Activated naive CD4-positive, alpha-beta T cell treated with anti-CD3 and anti-CD28 coated beads, Interleukin-2, amount 50 U/mL, for 72 hours (primary cell): ENCODE measurements at regions not wholly inside any gene's neighbourhood (a gene's known extent, or its start where the extent isn't known, plus 50 kb on each side); places are given as distances from the start of the nearest gene placed in this dataset.

ENCODE experiments used
- ATAC-seq, 2 donors: fragments of 150-1000 bp; cut with Tn5 transposase; 2 replicates each; pipeline ENCODE4 v1.10.0; 2021; ENCODE audit warnings: mild to moderate bottlenecking in 2 of 2, moderate library complexity in 2 of 2
- DNase-seq, 2 donors: peaks; one replicate each; pipeline ENCODE4 v3.0.0; 2021 to 2022; ENCODE audit warnings: low spot score in 2 of 2
- H3K27ac Mint-ChIP-seq, 2 donors: one replicate each; pipeline ENCODE4 v1.8.0; 2022; ENCODE audit warnings: mild to moderate bottlenecking in 2 of 2, mixed read lengths in 2 of 2
- H3K36me3 Mint-ChIP-seq, 2 donors: one replicate each; pipeline ENCODE4 v1.8.0; 2022; ENCODE audit warnings: mixed read lengths in 2 of 2
- H3K9me3 Mint-ChIP-seq, 2 donors: one replicate each; pipeline ENCODE4 v1.8.0; 2022; ENCODE audit warnings: mixed read lengths in 2 of 2

- Mint-ChIP-seq H3K9me3 (no peaks in the 10 kb centered on the region), H3K27ac (no peak overlapping the region), H3K36me3 (no peaks in the 10 kb centered on the region)
- no peak for ATAC-seq
- DNase-seq, result no peak
Measured at GRCh38 chr6:3900744-3901336, 51.7 kb downstream of the FAM50B start.

DNA sequence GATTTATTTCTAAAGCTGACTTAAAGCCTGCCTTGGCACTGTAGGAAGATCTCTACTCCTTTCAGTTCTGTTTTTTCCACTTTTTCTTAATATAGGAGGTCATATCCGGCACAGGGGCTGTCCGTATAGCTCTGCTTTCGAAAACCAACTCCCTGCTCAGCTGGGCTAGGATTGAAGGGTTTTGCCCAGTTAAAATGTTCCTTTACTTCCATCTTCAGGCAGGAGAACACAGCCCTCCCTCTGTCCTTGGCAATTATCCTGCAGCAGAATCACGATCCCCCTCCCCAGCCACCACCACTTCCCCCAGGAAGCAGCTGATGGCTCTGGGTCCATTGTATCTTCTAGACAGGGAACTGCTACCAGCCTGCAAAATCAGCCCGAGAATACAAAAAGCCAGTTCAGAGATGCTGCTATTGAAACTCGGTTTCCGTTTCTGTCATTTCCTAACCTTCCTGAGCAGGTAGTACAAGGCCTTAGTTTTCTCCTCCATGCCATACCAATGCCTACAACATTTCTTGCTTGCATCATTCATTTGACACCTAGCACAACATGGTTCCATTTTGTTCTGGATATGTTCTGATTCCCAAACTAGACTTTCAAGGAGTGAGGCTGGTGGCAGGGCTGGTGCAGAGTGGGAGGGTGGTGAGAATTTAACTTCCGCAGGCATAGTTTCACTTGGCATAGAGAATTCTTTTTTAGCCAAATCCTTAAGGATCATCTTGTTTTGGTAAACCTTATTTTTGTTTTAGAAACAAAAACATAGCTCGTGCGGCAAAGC, 53.9 kb downstream of the FAM50B start:
- ATAC-seq, result no peak
- Mint-ChIP-seq H3K36me3 (no peaks in the 10 kb centered on the region), H3K9me3 (no peaks in the 10 kb centered on the region), H3K27ac (no peak overlapping the region)
- DNase-seq, result no peak

GRCh38 chr6:3904518-3904917, 55.3 kb downstream of the FAM50B start:
- DNase-seq (no peak), ATAC-seq (no peak)
- Mint-ChIP-seq H3K36me3 (no peaks in the 10 kb centered on the region), H3K9me3 (no peaks in the 10 kb centered on the region), H3K27ac (no peak overlapping the region)

DNA sequence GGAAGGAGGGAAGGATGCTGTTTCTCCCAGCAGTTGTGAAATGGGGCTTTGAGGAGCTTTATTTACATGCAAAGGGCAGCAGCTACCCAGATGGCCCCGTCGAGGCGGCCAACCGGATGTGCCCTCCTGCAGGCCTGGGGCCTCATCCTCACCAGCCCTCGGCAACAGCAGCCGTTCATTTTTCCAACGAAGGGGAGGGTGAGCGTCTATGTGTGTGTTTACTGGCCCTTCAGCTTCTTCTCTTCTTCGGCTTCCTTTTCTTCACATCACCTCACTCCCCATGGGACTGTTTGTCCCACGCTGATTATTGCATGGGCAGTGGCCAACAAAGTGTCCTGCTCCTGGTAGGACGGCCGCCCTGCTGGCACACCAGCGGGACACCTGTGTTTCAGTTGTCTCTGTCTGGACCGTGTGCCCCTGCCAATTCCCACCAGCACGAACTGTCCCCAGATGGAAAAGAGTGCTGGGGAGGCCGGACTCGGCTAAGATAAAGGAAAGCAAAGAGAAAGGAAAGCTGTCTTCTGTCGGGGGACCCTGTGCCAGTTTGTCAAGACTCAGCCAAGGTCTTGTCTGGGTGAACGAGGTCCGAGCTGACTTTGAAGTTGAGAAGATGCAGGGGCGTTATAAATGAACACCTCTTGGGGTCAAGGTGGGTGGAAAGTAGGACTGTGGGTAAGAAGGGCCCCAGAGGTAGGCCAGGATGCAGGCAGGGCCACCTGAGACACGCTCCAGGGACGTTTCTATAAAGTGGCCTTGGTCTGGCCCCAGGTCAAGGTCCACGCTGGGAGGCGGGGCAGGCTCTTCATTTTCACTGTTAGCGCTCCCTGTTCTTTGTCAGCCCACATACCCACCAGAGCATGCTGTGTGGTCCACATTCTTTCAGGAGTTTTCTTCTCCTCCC, 57.0 kb downstream of the FAM50B start:
- H3K9me3 Mint-ChIP-seq, result no peaks in the 10 kb centered on the region
- no peak for ATAC-seq
- no peaks in the 10 kb centered on the region for H3K36me3 Mint-ChIP-seq
- no peak for DNase-seq
- no peak overlapping the region for H3K27ac Mint-ChIP-seq

DNA sequence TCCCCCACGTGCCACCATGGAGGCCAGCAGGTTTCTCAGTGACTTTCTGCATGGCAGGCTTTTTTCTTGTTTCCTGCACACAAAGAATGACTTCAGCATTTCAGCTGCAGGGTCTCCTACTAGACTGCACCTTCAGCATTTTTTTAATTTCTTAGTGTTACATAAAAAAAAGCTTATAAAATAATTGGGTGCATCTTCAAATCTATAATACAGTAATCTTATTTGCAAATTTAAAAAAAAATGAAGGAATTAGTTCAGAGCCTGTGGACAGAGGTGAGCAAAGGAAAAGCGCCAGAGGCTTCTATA, 57.6 kb downstream of the FAM50B start:
- no peaks in the 10 kb centered on the region for H3K36me3 Mint-ChIP-seq
- no peak overlapping the region for H3K27ac Mint-ChIP-seq
- ATAC-seq, result no peak
- no peak for DNase-seq
- H3K9me3 Mint-ChIP-seq, result no peaks in the 10 kb centered on the region

DNA sequence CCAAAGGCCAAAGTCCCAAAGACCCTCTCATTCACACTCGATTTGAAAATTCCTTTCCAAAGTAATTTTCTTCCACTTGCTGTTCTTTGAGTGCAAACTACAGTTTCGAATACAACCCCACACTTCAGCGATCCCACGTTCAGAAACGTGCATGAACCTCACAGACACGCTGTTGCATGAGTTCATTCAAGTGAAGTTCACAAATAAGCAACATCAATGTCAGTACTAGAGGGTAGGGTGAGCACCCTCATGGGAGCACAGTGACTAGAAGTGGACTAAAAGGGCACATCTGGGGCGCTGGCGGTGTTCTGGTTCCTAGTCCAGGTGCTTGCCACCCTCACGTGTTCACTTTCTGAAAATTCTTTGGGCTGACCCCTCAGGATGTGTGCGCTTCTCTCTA, 59.0 kb downstream of the FAM50B start:
- H3K9me3 Mint-ChIP-seq, result no peaks in the 10 kb centered on the region
- H3K27ac Mint-ChIP-seq, result no peak overlapping the region
- H3K36me3 Mint-ChIP-seq, result no peaks in the 10 kb centered on the region
- DNase-seq (no peak), ATAC-seq (no peak)

DNA sequence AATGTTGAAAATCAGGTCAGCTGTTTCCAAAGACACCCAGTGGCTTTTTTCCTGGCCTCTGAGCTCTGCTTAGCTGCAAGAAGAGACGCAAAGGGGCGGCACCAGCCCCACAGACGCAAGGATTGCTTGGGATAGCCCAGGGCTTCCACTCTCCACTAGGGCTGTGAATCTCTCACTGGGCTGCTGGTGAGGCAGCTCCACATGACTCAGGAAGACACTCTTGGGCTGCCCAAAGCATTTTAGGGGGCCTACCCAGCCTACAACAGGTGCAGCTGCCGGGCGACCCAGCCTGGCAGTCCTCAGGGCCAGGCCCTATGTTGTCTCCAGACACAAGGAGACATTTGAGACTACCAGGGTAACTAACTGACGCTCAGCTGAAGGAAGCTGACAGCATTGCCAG, 59.8 kb downstream of the FAM50B start:
- Mint-ChIP-seq H3K9me3 (no peaks in the 10 kb centered on the region), H3K36me3 (no peaks in the 10 kb centered on the region)

DNA sequence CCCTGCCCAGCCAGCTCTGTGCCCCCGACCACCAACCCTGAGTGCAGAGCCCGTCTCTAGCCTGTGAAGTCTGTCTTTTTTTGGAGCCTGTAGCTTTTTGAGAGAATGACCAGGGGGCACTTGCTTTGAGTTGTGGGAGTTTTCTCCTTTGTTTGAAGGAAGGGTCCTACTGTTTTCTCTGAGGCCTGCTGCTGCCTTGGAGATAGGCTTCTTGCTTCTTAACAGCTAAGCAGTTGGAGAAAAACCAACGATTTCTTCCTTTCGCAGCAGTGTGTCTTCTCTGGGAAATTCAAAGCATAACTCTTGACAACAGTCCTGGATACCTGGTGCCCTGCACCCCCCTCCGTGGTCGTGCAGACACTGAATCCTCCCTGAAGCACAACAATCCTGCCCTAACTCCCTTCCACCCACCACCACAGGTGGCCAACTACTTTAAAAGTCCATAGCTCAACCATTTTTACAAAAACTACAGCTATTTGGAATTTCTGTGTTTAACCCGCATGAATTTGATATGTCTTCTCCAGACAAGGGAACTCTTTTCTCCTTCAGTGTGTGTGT, 61.0 kb downstream of the FAM50B start:
- Mint-ChIP-seq H3K9me3 (no peaks in the 10 kb centered on the region), H3K36me3 (no peaks in the 10 kb centered on the region), H3K27ac (no peak overlapping the region)
- ATAC-seq (no peak), DNase-seq (no peak)

More for the DNA sequence above, 59.8 kb downstream of the FAM50B start:
- DNase-seq (no peak), ATAC-seq (no peak)
- no peak overlapping the region for H3K27ac Mint-ChIP-seq

DNA sequence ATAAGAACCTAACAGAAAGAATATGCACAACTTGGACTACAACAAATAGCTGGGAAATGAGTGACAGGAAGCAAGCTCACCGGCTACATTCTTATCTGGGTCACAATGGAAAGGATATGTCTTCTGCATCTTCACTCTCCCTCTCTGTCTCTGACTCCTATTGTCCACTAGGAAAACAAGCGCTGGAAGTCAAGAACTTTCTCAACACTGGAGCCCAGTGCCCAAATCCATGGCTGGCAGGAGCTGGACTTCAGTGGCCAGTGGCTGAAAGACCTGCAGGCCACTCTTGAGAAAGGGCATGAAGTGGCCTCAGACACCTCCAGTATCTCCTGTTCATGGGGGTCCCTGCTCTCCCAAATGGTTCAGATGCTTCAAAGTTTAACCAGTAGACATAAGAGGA, 62.0 kb downstream of the FAM50B start:
- DNase-seq (no peak), ATAC-seq (no peak)
- Mint-ChIP-seq H3K9me3 (no peaks in the 10 kb centered on the region), H3K27ac (no peak overlapping the region), H3K36me3 (no peaks in the 10 kb centered on the region)

DNA sequence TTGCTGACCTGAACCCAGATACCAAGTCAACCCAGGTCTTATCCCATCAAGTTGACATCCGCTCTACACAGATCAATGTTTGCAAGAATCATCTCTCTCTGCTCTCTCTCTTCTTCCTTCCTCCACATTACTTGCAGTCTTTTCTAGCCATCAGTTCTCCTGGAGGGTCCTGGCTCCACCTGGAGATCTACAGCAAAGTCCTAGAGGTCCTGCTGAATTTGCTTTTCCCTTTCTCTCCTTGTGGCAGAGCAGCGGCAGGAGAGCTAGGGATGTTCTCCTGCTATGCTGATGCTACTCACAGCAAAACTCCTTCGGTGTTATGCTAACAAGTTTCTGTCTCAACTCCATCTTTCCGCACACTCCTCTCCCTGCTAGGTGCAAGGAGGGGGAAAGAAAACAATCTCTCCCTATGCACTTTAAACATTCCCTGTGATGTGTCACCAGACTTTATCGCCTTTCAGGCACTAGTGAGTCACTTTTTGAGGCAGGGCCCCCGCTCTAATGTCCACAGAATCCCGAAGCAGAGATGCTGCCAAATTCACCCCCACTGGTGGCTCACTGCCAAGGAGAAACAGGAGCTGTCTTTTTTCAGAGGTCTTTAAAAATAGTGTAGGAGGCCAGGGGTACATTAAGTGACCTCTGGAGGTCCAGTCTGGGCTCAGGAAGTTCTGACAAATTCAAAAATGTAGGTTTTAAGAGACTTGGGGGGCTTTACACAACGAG, 62.6 kb downstream of the FAM50B start:
- Mint-ChIP-seq H3K27ac (no peak overlapping the region), H3K9me3 (no peaks in the 10 kb centered on the region), H3K36me3 (no peaks in the 10 kb centered on the region)
- ATAC-seq (no peak), DNase-seq (no peak)

- H3K27ac Mint-ChIP-seq, result no peak overlapping the region
- no peaks in the 10 kb centered on the region for H3K36me3 Mint-ChIP-seq
- H3K9me3 Mint-ChIP-seq, result no peaks in the 10 kb centered on the region
- ATAC-seq, result no peak
- DNase-seq, result no peak
Measured at GRCh38 chr6:3912361-3913076, 63.3 kb downstream of the FAM50B start.

- H3K9me3 Mint-ChIP-seq, result no peaks in the 10 kb centered on the region
- DNase-seq, result no peak
- no peaks in the 10 kb centered on the region for H3K36me3 Mint-ChIP-seq
- H3K27ac Mint-ChIP-seq, result no peak overlapping the region
- no peak for ATAC-seq
Measured at GRCh38 chr6:3913077-3913957, 64.1 kb downstream of the FAM50B start.

DNA sequence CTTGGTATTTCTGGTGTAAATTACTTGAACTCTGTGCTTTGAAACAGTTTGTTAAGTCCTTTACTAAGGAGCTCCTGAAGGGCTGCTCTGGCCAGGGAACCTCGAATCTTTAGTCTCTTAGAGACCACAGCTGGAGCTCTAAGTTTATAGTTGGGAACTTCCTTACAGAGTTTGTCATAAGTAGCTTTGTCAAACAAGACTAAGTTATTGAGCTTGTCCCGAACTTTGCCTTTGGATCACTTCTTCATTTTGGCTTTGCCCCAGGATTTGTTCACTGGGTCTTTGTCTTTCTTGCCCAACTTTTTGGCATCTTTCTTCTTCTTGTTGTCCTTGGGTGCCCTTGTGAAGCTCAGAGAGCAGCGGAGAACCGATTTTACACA, 64.8 kb downstream of the FAM50B start:
- no peaks in the 10 kb centered on the region for H3K9me3 Mint-ChIP-seq
- no peak overlapping the region for H3K27ac Mint-ChIP-seq
- ATAC-seq, result no peak
- H3K36me3 Mint-ChIP-seq, result no peaks in the 10 kb centered on the region
- no peak for DNase-seq

DNA sequence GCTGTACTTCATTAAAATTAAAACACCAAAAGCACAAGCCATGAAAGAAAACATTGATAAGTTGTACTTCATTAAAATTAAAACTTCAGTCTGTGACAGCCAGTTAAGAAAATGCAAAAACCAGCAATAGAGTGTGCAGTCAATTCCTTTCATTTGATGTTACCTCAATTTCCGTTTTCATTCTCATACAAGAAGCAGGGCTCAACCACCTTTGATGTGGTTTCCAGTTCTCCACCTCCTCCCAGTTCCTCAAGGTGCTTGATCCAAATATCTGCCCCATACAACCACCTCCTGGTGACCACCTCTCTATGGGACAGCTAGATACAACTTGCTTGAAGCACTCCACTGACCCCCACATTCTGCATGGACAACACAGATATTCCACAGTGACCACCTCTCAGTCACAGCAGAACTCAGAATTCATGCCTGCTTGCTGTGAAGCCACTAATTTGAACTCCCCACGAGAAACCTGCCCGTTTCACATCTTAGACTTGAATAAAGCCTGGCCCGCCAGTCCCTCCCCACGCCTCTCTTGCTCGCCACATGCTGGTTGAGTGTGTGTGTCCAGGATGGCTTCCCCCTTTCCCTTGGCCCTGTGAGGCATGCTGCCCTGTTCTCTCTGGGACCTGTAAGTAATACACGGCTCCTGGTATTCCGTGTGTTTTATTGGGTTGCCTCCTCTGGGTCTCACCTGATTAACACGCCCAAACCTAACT, 66.1 kb downstream of the FAM50B start:
- peak overlapping the region in 1 of 2 donors; percentile 8 for H3K27ac Mint-ChIP-seq
- no peaks in the 10 kb centered on the region for H3K36me3 Mint-ChIP-seq
- DNase-seq (peak in 1 of 2 donors; percentile 24), ATAC-seq (peak; percentile 77 to 91)
- no peaks in the 10 kb centered on the region for H3K9me3 Mint-ChIP-seq

DNA sequence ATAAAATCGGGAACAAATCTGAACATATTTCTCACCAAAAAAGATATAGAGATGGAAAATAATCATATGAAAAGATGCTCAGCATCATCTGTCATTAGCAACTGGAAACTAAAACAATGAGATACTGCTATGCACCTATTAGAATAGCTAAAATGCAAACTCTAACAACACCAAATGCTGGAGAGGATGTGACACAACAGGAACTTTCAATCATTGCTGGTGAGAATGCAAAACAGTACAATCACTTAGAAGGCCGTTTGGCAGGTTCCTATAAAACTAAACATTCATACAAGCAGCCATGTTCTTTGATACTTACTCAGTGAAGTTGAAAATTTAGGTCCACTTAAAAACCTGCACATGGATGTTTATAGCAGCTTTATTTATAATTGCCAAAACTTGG, 67.0 kb downstream of the FAM50B start:
- ATAC-seq (no peak), DNase-seq (no peak)
- no peaks in the 10 kb centered on the region for H3K9me3 Mint-ChIP-seq
- no peaks in the 10 kb centered on the region for H3K36me3 Mint-ChIP-seq
- H3K27ac Mint-ChIP-seq, result no peak overlapping the region
